UCSD-AML1 (cell line): ENCODE measurements at regions not wholly inside any gene's neighbourhood (a gene's known extent, or its start where the extent isn't known, plus 50 kb on each side); places are given as distances from the start of the nearest gene placed in this dataset.

Experiments
- DNase-seq: peaks from one replicate; lab custom pipeline; 2025; ENCODE audit not compliant: unreplicated experiment; lab: John Stamatoyannopoulos, UW

GRCh38 chr14:65872536-65872935 is 460.0 kb downstream of the FUT8 start:
- DNase-seq: no peak

DNA sequence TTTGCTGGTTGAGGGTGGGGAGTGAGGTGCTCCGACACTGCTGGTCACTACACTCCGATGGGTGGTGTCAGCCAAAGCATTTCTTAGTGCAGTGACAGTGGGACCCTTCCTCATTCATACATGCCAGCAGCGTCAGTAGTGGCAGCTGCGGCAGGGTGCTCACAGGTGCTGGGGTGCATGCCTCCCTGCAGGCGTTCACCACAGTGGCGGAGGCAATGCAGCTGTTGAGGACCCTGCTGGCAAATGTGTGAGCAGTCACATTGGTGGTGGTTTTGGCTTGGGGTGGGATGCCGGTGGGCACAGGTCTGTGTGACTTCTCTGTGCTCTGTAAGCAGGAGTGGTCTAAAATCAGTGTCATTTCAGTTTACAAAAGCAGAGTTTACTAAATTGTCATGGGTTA is 464.6 kb downstream of the FUT8 start:
- no peak for DNase-seq

GRCh38 chr14:65877624-65878023 is 465.1 kb downstream of the FUT8 start:
- DNase-seq: no peak

- DNase-seq: no peak
Observed at GRCh38 chr14:65878586-65878985, 466.1 kb downstream of the FUT8 start.

DNA sequence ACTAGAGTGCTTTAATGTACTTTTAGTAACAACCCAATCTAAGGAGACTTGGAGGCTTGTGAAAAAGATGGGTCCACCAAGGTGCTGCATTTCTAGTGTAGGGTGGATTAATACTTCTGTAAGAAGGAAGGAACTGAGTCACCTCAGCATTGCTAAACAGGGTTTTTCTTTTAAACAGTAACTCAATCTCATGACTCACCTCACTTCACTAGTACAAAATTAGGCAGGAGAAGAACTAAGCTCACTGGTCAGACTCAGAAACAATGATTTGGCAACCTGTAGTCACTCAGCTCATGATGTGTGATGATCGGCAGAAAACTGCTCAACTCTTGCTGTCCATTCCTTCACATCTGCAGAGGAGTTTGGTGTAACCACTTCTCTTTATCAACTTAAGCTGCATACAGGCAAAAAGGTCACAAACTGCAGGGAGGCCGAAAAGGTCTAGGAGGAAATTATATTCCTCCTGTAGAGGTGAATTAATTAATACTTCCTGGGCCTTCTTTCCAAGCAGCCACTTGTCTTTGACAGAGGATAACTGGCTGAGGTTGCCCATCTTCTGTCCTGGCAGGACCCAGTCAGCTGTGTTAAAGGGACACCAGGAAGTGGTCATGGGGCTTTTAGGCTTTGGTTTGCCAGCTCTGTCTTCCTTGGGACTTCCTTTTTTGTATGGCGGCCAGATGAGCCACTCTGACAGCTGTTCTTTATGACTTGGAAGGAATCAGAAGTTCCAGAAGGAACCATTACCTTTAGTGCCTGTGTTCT is 466.9 kb downstream of the FUT8 start:
- DNase-seq: no peak

DNA sequence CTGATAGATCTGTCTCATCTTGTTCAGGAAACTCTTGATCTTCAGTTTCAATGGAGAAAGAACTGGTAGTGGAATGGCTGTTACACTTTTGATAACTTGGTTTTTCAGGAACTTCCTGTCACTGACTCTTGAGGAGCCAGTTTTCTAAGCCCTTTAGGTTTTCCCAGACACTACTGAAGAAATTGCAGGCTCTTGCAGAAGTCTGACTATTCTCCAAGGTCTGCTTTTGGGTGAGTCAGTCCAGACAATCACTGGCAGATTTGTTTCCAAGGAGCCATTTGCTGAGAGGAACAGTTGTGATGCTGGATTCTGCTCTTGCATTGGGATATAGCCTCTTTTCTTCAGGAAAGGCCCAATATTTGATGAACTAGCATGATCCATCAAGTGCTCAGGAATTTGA is 468.0 kb downstream of the FUT8 start:
- no peak for DNase-seq

DNA sequence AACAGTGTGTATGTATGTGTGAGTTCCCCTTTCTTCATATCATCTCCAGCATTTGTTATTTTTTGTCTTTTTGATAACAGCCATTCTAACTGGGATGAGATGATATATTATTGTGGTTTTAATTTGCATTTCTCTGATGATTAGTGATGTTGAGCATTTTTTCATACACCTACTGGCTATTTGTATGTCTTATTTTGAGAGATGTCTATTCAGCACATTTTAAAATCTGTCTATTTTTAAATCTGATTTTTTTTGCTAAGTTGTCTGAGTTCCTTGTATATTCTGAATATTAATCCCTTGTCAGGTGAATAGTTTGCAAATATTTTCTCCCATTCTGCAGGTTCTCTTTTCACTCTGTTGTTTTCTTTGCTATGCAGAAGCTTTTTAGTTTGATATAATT is 469.1 kb downstream of the FUT8 start:
- DNase-seq: no peak

- no peak for DNase-seq
Observed at GRCh38 chr14:65888677-65889076, 476.1 kb downstream of the FUT8 start.

GRCh38 chr14:65892315-65892714 is 479.8 kb downstream of the FUT8 start:
- no peak for DNase-seq

- no peak for DNase-seq
Observed at GRCh38 chr14:65900164-65900563, 487.6 kb downstream of the FUT8 start.

DNA sequence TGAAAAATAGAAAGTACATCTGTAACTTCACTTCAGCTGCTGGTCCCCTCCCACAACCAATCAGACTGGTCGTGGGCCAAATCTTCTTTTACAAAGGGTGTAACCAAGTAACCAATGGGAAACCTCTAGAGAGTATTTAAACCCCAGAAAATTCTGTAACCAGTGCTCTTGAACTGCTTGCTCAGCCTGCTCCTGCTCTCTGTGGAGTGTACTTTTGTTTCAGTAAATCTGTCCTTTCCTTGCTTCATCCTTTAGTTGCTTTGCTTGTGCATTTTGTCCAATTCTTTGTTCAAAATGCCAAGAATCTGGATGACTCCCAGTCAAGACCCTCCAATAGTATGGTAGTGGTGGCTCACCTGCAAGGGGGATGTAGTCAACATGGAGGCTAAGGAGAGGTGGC is 489.1 kb downstream of the FUT8 start:
- DNase-seq: no peak

DNA sequence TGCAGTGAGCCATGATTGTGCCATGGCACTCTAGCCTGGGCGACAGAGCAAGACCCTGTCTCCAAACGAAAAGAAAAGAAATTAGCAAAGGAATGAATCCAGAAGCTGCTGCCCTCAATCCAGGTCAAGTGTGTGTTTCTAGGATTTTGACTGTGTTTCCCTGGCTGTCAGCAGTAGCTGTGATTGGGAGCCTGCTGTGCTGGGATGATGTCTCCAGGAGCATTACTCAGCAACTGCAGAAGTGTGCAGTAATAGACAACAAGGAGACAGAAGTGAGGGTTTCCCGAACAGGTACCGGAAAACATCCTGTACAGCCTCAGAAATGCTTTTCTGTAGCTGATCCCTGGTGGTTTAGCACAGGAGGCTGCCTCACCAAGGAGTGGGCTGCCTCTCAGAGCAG is 492.5 kb downstream of the FUT8 start:
- no peak for DNase-seq

DNA sequence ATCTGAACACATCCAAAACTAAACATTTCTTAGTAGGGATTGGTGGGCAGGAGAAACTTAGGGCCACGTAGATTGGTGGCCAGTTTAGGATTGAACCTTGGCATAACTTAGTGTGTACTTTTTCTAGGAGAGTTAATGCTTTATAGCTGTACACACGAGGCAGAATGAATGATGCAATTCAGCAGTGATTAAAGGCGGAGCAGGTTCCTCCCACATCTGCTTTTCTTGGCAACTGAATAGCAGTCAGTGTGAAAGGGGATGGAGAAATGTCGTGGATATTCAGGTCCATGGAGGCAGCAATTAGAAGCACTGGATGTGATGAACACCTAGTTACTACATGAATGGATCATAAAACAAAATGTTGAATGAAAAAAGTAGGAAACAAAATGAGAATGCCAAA is 493.8 kb downstream of the FUT8 start:
- DNase-seq: no peak

DNA sequence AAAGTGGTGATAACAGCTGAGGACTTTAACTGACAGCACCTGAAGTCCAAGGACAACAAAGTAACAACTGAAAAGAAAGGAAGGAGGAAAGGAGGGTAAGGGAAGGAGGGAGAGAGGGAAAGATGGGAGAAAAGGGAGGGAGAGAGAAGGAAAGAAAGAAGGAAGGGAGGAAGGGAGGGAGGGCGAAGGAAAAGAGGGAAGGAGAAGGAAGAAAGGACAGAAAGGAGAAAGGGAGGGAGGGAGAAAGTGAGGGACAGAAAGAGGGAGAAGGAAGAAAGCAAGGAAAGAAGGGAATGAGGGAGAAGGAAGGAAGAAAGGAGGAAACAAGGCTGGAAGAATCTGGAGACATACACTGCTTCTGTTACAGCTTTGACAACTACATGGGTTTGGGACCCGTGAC is 494.4 kb downstream of the FUT8 start:
- DNase-seq: no peak

DNA sequence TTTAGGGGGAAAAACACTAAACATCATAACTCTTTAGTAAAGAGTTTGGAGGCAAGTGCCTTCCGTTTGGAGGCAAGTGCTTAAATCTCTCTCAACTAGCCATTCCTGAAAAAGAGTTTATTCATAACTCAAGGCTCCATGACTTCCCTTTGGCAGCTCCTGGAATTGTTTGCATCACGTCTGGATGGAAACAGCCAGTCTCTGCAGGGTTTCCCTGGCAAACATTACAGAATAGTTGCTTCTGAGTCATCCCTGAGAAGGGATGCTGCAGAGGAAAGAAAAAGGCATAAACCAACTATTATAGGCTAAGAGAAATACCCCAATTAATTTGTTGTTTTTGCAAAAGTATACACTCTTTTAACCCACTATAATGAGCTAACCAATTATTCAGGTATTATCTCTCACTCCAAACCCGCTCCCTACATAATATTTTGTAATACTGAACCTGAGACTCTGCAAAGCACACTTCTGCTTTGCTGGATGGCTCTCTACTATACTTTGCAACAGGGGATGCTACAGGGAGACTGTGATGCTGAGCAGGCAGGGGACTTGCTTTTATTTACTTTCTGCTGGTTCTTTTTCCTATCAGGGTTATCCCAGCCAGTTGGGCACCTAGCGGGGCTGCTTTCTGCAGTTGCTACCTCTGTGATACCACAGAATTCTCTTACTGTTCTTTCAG is 497.7 kb downstream of the FUT8 start:
- no peak for DNase-seq

DNA sequence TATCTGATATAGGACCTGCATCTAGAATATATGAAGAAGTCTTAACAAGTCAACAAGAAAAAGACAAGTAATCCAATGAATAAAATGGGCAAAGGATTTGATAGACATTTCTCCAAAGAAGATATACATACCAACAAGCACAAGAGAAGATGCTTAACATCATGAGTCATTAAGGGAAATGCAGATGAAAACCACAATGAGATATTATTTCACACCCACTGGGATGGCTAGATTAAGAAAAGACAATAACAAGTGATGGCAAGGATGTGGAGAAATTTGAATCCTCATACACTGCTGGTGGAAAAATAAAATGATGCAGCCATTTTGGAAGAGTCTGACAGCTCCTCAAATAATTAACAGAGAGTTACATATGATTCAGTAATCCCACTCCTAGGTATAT is 502.6 kb downstream of the FUT8 start:
- no peak for DNase-seq

- no peak for DNase-seq
Observed at GRCh38 chr14:65916055-65916454, 503.5 kb downstream of the FUT8 start.

DNA sequence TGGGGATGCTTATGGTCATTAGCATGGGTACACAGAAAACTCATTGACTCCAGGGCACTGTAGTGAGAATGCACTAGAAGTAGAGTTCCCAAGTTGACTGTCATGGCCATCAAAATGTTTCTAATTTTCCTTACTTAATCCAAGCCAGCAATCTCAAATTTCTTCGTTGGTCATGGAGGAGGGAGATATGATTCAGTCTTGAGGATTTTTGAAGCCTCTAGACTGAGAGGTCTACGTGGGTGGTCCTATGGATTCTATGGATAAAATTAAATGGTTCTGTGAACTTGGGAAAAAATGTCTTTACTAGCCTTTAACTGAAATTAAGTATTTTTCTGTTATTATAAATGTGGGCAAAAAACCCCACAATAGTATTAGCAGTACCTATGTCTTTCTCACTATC is 508.5 kb downstream of the FUT8 start:
- no peak for DNase-seq

- no peak for DNase-seq
Observed at GRCh38 chr14:65922142-65922541, 509.6 kb downstream of the FUT8 start.

DNA sequence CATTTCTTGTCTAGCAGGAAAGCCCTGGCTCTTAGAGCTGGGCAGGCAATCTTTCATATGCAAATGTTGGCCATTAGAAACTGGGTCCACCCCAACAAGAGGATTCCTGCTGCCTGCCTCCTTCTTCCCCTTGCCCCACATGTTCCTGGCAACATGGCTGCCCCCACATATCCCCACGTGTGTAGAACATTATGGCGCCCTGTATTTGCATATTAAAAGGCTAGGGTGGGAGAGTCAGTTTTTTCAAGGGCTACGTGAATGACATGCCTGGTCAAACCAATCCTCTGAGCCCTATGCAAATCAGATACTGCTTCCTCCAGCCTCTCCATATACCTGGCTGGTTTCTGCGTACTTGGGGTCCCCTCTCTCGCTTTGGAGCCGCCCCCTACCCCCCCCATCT is 514.0 kb downstream of the FUT8 start:
- DNase-seq: no peak

DNA sequence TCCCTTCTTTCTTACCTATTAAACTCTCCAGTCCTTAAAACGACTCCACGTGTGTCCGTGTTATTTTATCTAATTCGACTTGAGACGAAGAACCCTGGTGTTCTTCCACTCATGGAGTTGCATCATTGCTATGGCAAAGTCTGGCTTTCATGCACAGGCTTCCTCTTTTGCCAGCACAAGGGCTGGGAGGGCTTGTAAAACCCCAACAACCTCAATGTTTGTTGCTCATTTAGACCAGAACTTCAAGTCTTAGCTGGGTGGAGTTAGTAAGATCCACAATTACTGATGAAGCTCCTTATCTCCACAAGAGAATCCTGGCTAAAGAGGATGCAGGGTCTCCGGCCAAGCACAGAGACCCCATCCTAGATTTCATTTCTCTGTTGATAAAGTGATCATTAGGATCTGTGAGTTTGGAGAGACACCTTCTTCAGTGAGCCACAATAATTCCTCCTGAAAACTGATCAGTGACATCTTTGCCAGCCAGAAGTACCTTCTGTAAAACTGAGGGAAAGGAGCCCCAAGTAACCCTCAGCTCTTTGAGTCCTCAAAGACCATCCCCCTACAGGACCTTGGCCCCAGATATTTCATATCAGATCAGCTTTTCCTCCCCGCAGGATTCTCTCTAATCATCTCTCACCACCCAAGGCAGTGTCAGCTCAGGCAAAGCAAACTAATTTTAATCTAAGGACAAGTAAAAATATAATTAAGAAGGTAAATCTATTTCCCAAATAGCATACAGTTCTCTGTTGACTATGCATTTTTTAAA is 514.6 kb downstream of the FUT8 start:
- no peak for DNase-seq

DNA sequence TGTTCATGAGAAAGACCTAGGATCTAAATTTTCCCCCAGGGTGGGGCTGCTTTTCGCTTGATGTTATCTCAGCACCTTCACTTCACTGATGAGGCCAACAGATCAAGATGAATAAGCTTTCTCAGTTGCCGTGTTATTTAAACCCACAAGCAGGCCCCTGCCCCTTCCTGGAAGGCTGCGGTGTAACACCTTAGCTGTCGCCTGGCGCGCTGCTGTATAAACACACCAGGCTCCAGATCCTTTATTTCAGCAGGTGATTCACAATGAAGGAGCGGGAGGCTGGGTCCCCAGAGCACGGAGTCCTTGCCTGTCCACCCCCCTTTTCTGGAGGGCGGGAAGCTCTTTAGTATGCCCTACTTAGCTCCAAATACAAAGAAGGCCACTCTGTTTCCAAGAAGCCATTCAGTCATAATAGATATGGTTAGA is 515.4 kb downstream of the FUT8 start:
- DNase-seq: no peak
